ENCODE measurements at regions not wholly inside any gene's neighbourhood (a gene's known extent, or its start where the extent isn't known, plus 50 kb on each side); places are given as distances from the start of the nearest gene placed in this dataset.

GRCh38 chr4:99710020-99710419 lies 52.4 kb upstream of the C4orf54 start:
- POLR2A ChIA-PET: no interaction called here

DNA sequence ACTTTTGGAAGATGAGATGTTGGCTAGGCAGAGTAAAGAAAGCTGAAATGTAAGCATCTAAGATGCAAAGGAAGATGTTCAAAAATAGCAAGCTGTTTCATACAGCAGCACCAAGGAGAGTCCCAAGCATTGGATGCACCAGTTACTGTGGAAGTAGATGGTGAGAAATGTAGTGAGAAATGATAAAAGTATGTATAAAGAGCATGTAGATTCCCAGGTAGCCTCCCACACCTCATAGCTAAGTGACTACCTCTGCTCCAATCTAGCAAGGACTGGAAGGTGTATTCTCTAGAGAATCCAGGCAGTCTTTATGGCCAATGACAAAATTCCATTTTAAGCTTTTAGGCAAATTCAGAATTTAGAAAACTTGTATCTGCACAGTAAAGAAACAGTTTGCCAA lies 50.9 kb upstream of the C4orf54 start:
- no peak overlapping the region for H3K27ac Mint-ChIP-seq
- H3K27me3 Mint-ChIP-seq: peaks cover 4 to 27% of the 10 kb centered on the region in 2 donors
- DNase-seq (no peak), ATAC-seq (replicated peaks in 1 of 4) (no peak)
- H3K4me1 Mint-ChIP-seq: no peaks in the 10 kb centered on the region
- Histone ChIP-seq H3K36me3 (ENCODE audit: control insufficient read depth in 2 of 2, extremely low read depth in 1 of 2, insufficient read depth in 1 of 2, low read length in 1 of 2) (no peaks in the 10 kb centered on the region), H3K4me3 (ENCODE audit: control insufficient read depth in 1 of 2, extremely low read depth in 1 of 2, low read length in 1 of 2) (no peak overlapping the region), H3K27me3 (replicated peaks in 1 of 2; ENCODE audit: control insufficient read depth in 2 of 2, extremely low read depth in 1 of 2, insufficient read depth in 2 of 2, low read length in 1 of 2) (no peaks in the 10 kb centered on the region), H3K9me3 (no peaks in the 10 kb centered on the region), H3K27ac (ENCODE audit: low read length) (no peak overlapping the region), H3K4me1 (ENCODE audit: control insufficient read depth in 1 of 2, extremely low read depth in 1 of 2, insufficient read depth in 2 of 2, low read length in 2 of 2) (no peaks in the 10 kb centered on the region)
- H3K4me3 Mint-ChIP-seq: no peak overlapping the region
- ChIA-PET CTCF (no interaction called here), POLR2A (no interaction called here)
- H3K36me3 Mint-ChIP-seq: no peaks in the 10 kb centered on the region
- H3K9me3 Mint-ChIP-seq: no peaks in the 10 kb centered on the region

More at GRCh38 chr4:99710020-99710419, 52.4 kb upstream of the C4orf54 start:
- no peaks in the 10 kb centered on the region for H3K4me1 ChIP-seq (ENCODE audit: control insufficient read depth in 1 of 2, extremely low read depth in 1 of 2, insufficient read depth in 2 of 2, low read length in 2 of 2)
- H3K27me3 Mint-ChIP-seq: peaks cover 4 to 18% of the 10 kb centered on the region in 2 donors
- H3K27me3 ChIP-seq (replicated peaks in 1 of 2; ENCODE audit: control insufficient read depth in 2 of 2, extremely low read depth in 1 of 2, insufficient read depth in 2 of 2, low read length in 1 of 2): no peaks in the 10 kb centered on the region
- H3K9me3 Mint-ChIP-seq: no peaks in the 10 kb centered on the region
- H3K36me3 Mint-ChIP-seq: no peaks in the 10 kb centered on the region
- H3K9me3 ChIP-seq: no peaks in the 10 kb centered on the region
- no peak overlapping the region for H3K27ac ChIP-seq (ENCODE audit: low read length)
- CTCF ChIA-PET: no interaction called here
- no peak overlapping the region for H3K4me3 Mint-ChIP-seq
- no peaks in the 10 kb centered on the region for H3K36me3 ChIP-seq (ENCODE audit: control insufficient read depth in 2 of 2, extremely low read depth in 1 of 2, insufficient read depth in 1 of 2, low read length in 1 of 2)
- H3K4me1 Mint-ChIP-seq: no peaks in the 10 kb centered on the region
- ATAC-seq (replicated peaks in 1 of 4) (no peak), DNase-seq (no peak)
- no peak overlapping the region for H3K4me3 ChIP-seq (ENCODE audit: control insufficient read depth in 1 of 2, extremely low read depth in 1 of 2, low read length in 1 of 2)
- H3K27ac Mint-ChIP-seq: no peak overlapping the region

Data from T-cell (primary cell).